HG02943 (cell line): ENCODE measurements at regions not wholly inside any gene's neighbourhood (a gene's known extent, or its start where the extent isn't known, plus 50 kb on each side); places are given as distances from the start of the nearest gene placed in this dataset.

ENCODE experiments used
- ATAC-seq: cut with Tn5 transposase; IDR thresholded peaks from one replicate; pipeline ENCODE4 v1.9.1; 2021; ENCODE audit warnings: mild to moderate bottlenecking, low read depth, moderate library complexity; ENCODE audit not compliant: unreplicated experiment

GRCh38 chr9:115594557-115594956 is 476.6 kb upstream of the TNC start:
- no peak for ATAC-seq

GRCh38 chr9:115596021-115596745 is 478.2 kb upstream of the TNC start:
- no peak for ATAC-seq

GRCh38 chr9:115596746-115597080 is 478.8 kb upstream of the TNC start:
- no peak for ATAC-seq

- ATAC-seq = no peak
Measured at GRCh38 chr9:115597330-115597895, 479.5 kb upstream of the TNC start.

- no peak for ATAC-seq
Measured at GRCh38 chr9:115598751-115599150, 480.8 kb upstream of the TNC start.

- ATAC-seq = no peak
Measured at GRCh38 chr9:115599898-115600297, 481.9 kb upstream of the TNC start.

- ATAC-seq = no peak
Measured at GRCh38 chr9:115601434-115601833, 483.5 kb upstream of the TNC start.

GRCh38 chr9:115604831-115605483 is 487.0 kb upstream of the TNC start:
- no peak for ATAC-seq

GRCh38 chr9:115606838-115607237 is 488.9 kb upstream of the TNC start:
- no peak for ATAC-seq

GRCh38 chr9:115614326-115614999 is 496.5 kb upstream of the TNC start:
- ATAC-seq = no peak

GRCh38 chr9:115615000-115615401 is 497.0 kb upstream of the TNC start:
- no peak for ATAC-seq

GRCh38 chr9:115615821-115616665 is 498.1 kb upstream of the TNC start:
- ATAC-seq = no peak

- ATAC-seq = no peak
Measured at GRCh38 chr9:115616666-115617239, 498.8 kb upstream of the TNC start.

GRCh38 chr9:115625251-115625650 is 507.3 kb upstream of the TNC start:
- no peak for ATAC-seq

GRCh38 chr9:115625954-115626353 is 508.0 kb upstream of the TNC start:
- no peak for ATAC-seq

GRCh38 chr9:115627511-115627910 is 509.6 kb upstream of the TNC start:
- no peak for ATAC-seq

- no peak for ATAC-seq
Measured at GRCh38 chr9:115628426-115628825, 510.5 kb upstream of the TNC start.

GRCh38 chr9:115629879-115630840 is 512.2 kb upstream of the TNC start:
- no peak for ATAC-seq

GRCh38 chr9:115632391-115632790 is 514.4 kb upstream of the TNC start:
- ATAC-seq = no peak
